A673 (cell line): ENCODE measurements at regions not wholly inside any gene's neighbourhood (a gene's known extent, or its start where the extent isn't known, plus 50 kb on each side); places are given as distances from the start of the nearest gene placed in this dataset.
"Not testable (repeated sequence)": the region's sequence is repeated elsewhere in the genome, so short reads cannot be mapped to it uniquely, and the experiment has no call there.

Experiments used
- BruUV-seq: library from RNA; stranded (reverse); fragments of 400-500 nt; replicated peaks from 2 replicates; lab custom pipeline; 2021; lab: Mats Ljungman, UMichigan
- CTCF ChIA-PET: fragments of 300-600 bp; sonication (Branson Sonifier 250); formaldehyde crosslinking; loops from one replicate; lab custom pipeline; 2022; ENCODE audit warnings: antibody characterized with exemption; lab: Charles Lee
- POLR2A ChIA-PET: fragments of 300-600 bp; sonication (Branson Sonifier 250); formaldehyde crosslinking; loops from one replicate; lab custom pipeline; 2022; ENCODE audit warnings: antibody characterized with exemption; ENCODE audit not compliant: low non-redundant PET; lab: Charles Lee
- DNase-seq: peaks from one replicate; pipeline ENCODE4 v3.0.0-alpha.2; 2015; ENCODE audit warnings: low spot score
- H3K27ac ChIP-seq: fragments of 200-600 bp; sonication (generic); 2 replicates; pipeline ENCODE4 v1.5.1; 2016; ENCODE audit warnings: mixed run types, low read depth, mild to moderate bottlenecking, mixed read lengths, antibody characterized with exemption, low read length; ENCODE audit not compliant: poor library complexity, severe bottlenecking
- H3K27me3 ChIP-seq: fragments of 200-600 bp; sonication (generic); replicated peaks from 2 replicates; pipeline ENCODE4 v1.6.1; 2017; ENCODE audit warnings: mixed run types, low read depth, mild to moderate bottlenecking, mixed read lengths, antibody characterized with exemption, low read length; ENCODE audit not compliant: insufficient read depth, poor library complexity
- H3K36me3 ChIP-seq: fragments of 200-600 bp; sonication (generic); 2 replicates; pipeline ENCODE4 v1.6.1; 2016; ENCODE audit warnings: mixed run types, mild to moderate bottlenecking, mixed read lengths, antibody characterized with exemption, low read length; ENCODE audit not compliant: insufficient read depth, poor library complexity, severe bottlenecking
- H3K4me1 ChIP-seq: fragments of 200-600 bp; sonication (generic); 2 replicates; pipeline ENCODE4 v1.6.1; 2017; ENCODE audit warnings: mixed run types, mild to moderate bottlenecking, mixed read lengths, antibody characterized with exemption, low read length; ENCODE audit not compliant: insufficient read depth, poor library complexity, severe bottlenecking
- H3K4me3 ChIP-seq: fragments of 200-600 bp; sonication (generic); 2 replicates; pipeline ENCODE4 v1.5.1; 2016; ENCODE audit warnings: low read depth, mixed run types, mild to moderate bottlenecking, mixed read lengths, low read length; ENCODE audit not compliant: poor library complexity, severe bottlenecking
- H3K9me3 ChIP-seq: fragments of 200-600 bp; sonication (generic); 2 replicates; pipeline ENCODE4 v1.6.1; 2016; ENCODE audit warnings: mixed run types, low read depth, mild to moderate bottlenecking, mixed read lengths, antibody characterized with exemption, low read length; ENCODE audit not compliant: poor library complexity, severe bottlenecking
- EZH2 ChIP-seq: fragments of 200-600 bp; sonication (generic); IDR thresholded peaks from 2 replicates; pipeline ENCODE4 v1.6.1; 2017; ENCODE audit warnings: borderline replicate concordance, low read depth, mild to moderate bottlenecking, mixed read lengths, antibody characterized with exemption, low read length; ENCODE audit not compliant: poor library complexity, severe bottlenecking
- intact Hi-C: fragments of 100-400 bp; cut with micrococcal nuclease; formaldehyde crosslinking; loops from one replicate; pipeline ENCODE4 v1.10.0; 2022; ENCODE audit not compliant: unreplicated experiment
- TF ChIP-seq, protein P1 (sequence below): fragments of 300-800, 200-600 bp; sonication (generic); conservative IDR thresholded peaks from 2 replicates; pipeline ENCODE4 v1.5.1; 2017; ENCODE audit warnings: low read depth, mild to moderate bottlenecking, antibody characterized with exemption, low read length, moderate library complexity, mixed read lengths

DNA sequence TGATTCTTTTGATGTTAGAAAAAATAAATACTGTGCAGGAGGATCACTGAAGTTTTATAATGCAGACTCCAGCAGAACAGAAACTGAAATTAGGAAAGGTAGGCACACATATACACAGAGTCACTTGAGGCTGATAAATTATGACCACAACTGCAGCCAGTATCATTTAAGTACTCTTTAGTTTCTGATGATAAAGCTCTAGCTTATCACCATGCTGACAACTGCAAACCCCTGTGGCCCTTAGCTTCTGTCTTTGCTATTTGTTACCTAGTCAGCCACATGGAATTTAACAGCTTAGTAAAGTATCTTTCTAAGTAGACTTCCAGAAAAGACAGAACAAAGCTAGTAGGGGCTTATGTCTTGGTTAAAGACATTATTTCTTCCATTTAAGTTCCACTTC is 734.8 kb upstream of the CDH6 start:
- Histone ChIP-seq H3K27me3 (no peaks in the 10 kb centered on the region), H3K36me3 (no peaks in the 10 kb centered on the region), H3K9me3 (peaks cover 5% of the 10 kb centered on the region), H3K27ac (no peak overlapping the region), H3K4me3 (no peak overlapping the region), H3K4me1 (no peaks in the 10 kb centered on the region)
- no peak for DNase-seq
- no TSS peak for BruUV-seq
- CTCF ChIA-PET: no interaction called here
- POLR2A ChIA-PET: no interaction called here
- TF ChIP-seq EZH2: no peak
- TF ChIP-seq, protein P1, sequence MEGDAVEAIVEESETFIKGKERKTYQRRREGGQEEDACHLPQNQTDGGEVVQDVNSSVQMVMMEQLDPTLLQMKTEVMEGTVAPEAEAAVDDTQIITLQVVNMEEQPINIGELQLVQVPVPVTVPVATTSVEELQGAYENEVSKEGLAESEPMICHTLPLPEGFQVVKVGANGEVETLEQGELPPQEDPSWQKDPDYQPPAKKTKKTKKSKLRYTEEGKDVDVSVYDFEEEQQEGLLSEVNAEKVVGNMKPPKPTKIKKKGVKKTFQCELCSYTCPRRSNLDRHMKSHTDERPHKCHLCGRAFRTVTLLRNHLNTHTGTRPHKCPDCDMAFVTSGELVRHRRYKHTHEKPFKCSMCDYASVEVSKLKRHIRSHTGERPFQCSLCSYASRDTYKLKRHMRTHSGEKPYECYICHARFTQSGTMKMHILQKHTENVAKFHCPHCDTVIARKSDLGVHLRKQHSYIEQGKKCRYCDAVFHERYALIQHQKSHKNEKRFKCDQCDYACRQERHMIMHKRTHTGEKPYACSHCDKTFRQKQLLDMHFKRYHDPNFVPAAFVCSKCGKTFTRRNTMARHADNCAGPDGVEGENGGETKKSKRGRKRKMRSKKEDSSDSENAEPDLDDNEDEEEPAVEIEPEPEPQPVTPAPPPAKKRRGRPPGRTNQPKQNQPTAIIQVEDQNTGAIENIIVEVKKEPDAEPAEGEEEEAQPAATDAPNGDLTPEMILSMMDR: no peak
- intact Hi-C loops: no loop called here

GRCh38 chr5:30455484-30455883 is 738.0 kb upstream of the CDH6 start:
- H3K4me1 ChIP-seq, CTCF ChIA-PET, BruUV-seq, H3K36me3 ChIP-seq, H3K9me3 ChIP-seq, intact Hi-C loops, H3K27me3 ChIP-seq, H3K27ac ChIP-seq, H3K4me3 ChIP-seq, POLR2A ChIA-PET, DNase-seq: not testable (repeated sequence)

GRCh38 chr5:30453168-30453567 is 740.3 kb upstream of the CDH6 start:
- TF ChIP-seq EZH2: no peak
- TF ChIP-seq, protein P1: no peak
- ChIA-PET POLR2A (no interaction called here), CTCF (no interaction called here)
- Histone ChIP-seq H3K4me1 (no peaks in the 10 kb centered on the region), H3K4me3 (no peak overlapping the region), H3K27me3 (no peaks in the 10 kb centered on the region), H3K36me3 (no peaks in the 10 kb centered on the region), H3K9me3 (no peaks in the 10 kb centered on the region), H3K27ac (no peak overlapping the region)
- BruUV-seq: no TSS peak
- no peak for DNase-seq
- intact Hi-C loops: no loop called here

- no peak overlapping the region for H3K4me3 ChIP-seq
- H3K36me3 ChIP-seq: no peaks in the 10 kb centered on the region
- H3K27ac ChIP-seq: no peak overlapping the region
- DNase-seq: no peak
- no TSS peak for BruUV-seq
- intact Hi-C loops: no loop called here
- no peaks in the 10 kb centered on the region for H3K27me3 ChIP-seq
- H3K9me3 ChIP-seq: no peaks in the 10 kb centered on the region
- POLR2A ChIA-PET: no interaction called here
- no peaks in the 10 kb centered on the region for H3K4me1 ChIP-seq
- CTCF ChIA-PET: no interaction called here
- TF ChIP-seq, protein P1: no peak
- no peak for TF ChIP-seq EZH2
Measured at GRCh38 chr5:30450153-30450552, 743.3 kb upstream of the CDH6 start.
